SK-N-MC (cell line): ENCODE measurements at regions not wholly inside any gene's neighbourhood (a gene's known extent, or its start where the extent isn't known, plus 50 kb on each side); places are given as distances from the start of the nearest gene placed in this dataset.

ENCODE experiments used
- DNase-seq: peaks from one replicate; pipeline ENCODE4 v3.0.0-alpha.2; 2011; ENCODE audit warnings: low read depth, low spot score
- H3K27ac ChIP-seq: fragments of 200-600 bp; sonication (generic); 2 replicates; pipeline ENCODE4 v1.5.1; 2016; ENCODE audit warnings: mixed run types
- H3K36me3 ChIP-seq: fragments of 200-600 bp; sonication (generic); 2 replicates; pipeline ENCODE4 v1.6.1; 2017; ENCODE audit warnings: antibody characterized with exemption, low read length, mixed read lengths; ENCODE audit not compliant: insufficient read depth
- H3K4me3 ChIP-seq: fragments of 200-600 bp; sonication (generic); 2 replicates; pipeline ENCODE4 v1.5.1; 2016
- H3K9ac ChIP-seq: fragments of 200-600 bp; sonication (generic); 2 replicates; pipeline ENCODE4 v1.8.0; 2017; ENCODE audit warnings: mixed run types, mixed read lengths; ENCODE audit not compliant: insufficient read length
- H3K9me3 ChIP-seq: fragments of 200-600 bp; sonication (generic); 2 replicates; pipeline ENCODE4 v1.6.1; 2017; ENCODE audit warnings: low read depth, mild to moderate bottlenecking, antibody characterized with exemption, low read length, moderate library complexity, mixed read lengths
- EZH2 ChIP-seq: fragments of 200-600 bp; sonication (generic); IDR thresholded peaks from one replicate; pipeline ENCODE4 v1.6.1; 2017; ENCODE audit warnings: antibody characterized with exemption
- FOXP2 ChIP-seq: optimal IDR thresholded peaks from 2 replicates; pipeline ENCODE3; 2011; ENCODE audit warnings: mild to moderate bottlenecking, moderate library complexity; ENCODE audit not compliant: insufficient read depth; ENCODE audit errors: extremely low read length, control extremely low read depth
- POLR2AphosphoS5 ChIP-seq: IDR thresholded peaks from 2 replicates; pipeline ENCODE4 v1.6.1; 2012; ENCODE audit warnings: mild to moderate bottlenecking, low read depth, low read length, borderline replicate concordance

DNA sequence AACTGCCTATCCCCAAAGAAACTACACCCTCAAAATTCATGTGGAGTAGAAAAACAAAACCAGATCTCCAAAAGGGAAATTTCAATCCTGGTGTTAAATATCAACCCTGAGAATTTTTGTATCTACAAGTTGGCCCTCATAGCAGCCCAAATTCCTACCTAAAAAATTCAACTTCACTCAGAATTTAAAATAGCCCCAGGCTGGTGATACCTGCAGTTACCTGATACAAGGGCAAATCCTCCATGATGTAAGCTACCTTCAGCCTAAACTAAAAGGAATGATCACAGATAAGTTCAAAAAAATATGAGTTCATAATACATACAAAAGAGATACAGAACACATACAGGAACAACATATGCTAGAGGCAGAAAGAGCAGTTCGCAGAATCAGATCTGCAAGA lies 138.4 kb downstream of the HNRNPD start:
- Histone ChIP-seq H3K9ac (no peak overlapping the region), H3K9me3 (no peaks in the 10 kb centered on the region), H3K4me3 (no peak overlapping the region), H3K36me3 (no peaks in the 10 kb centered on the region), H3K27ac (no peak overlapping the region)
- TF ChIP-seq FOXP2 = no peak
- no peak for TF ChIP-seq EZH2
- no peak for TF ChIP-seq POLR2AphosphoS5
- no peak for DNase-seq

GRCh38 chr4:82232891-82233290 lies 140.9 kb downstream of the HNRNPD start:
- Histone ChIP-seq H3K9ac (no peak overlapping the region), H3K9me3 (no peaks in the 10 kb centered on the region), H3K4me3 (no peak overlapping the region), H3K36me3 (no peaks in the 10 kb centered on the region), H3K27ac (no peak overlapping the region)
- TF ChIP-seq FOXP2 (no peak), EZH2 (no peak), POLR2AphosphoS5 (no peak)
- no peak for DNase-seq

DNA sequence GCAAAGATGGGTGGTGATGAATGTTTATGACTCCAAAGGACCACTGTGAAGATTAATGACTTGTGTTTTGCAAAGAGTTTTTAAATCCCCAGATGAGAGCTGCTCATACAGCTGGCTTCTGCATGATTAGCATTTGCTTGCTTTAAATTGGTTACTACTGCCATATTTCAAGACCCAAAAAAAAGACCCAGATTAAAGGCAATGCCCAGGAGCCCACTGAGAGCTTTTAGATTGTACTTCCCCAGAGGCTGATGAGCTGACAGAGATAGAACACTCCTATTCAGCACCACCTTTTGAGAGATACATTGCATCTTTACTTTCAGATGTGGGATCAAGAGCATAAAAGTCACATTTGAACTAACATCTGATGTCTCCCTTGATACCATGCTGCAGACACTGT lies 142.0 kb downstream of the HNRNPD start:
- no peak for DNase-seq
- Histone ChIP-seq H3K36me3 (no peaks in the 10 kb centered on the region), H3K9me3 (no peaks in the 10 kb centered on the region), H3K9ac (no peak overlapping the region), H3K4me3 (no peak overlapping the region), H3K27ac (no peak overlapping the region)
- TF ChIP-seq EZH2 = no peak
- no peak for TF ChIP-seq POLR2AphosphoS5
- TF ChIP-seq FOXP2 = no peak

DNA sequence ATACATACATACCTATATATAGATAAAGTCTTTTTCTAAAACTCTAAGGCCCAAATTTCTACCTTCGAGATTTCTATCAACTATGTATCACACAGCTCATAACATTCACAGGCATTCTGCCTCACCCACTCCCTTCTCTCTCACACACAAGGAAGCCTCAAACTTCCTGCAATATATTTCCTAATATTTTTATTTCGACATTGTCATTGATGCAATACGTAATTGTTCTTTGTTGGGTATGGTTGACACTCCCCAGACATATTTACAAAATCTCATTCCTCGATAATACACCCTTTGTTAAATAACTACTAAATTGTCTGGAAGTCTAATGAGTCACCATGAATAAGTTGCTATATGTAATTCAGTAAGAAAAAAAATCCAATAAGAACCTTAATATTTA lies 143.5 kb downstream of the HNRNPD start:
- Histone ChIP-seq H3K9me3 (no peaks in the 10 kb centered on the region), H3K36me3 (no peaks in the 10 kb centered on the region), H3K4me3 (no peak overlapping the region), H3K9ac (no peak overlapping the region), H3K27ac (no peak overlapping the region)
- TF ChIP-seq FOXP2 = no peak
- no peak for TF ChIP-seq EZH2
- no peak for TF ChIP-seq POLR2AphosphoS5
- DNase-seq = no peak

- Histone ChIP-seq H3K36me3 (no peaks in the 10 kb centered on the region), H3K4me3 (no peak overlapping the region), H3K27ac (peak overlapping the region; percentile 65; the same call in 1 of the 2 replicates), H3K9ac (no peak overlapping the region), H3K9me3 (no peaks in the 10 kb centered on the region)
- DNase-seq = no peak
- no peak for TF ChIP-seq EZH2
- TF ChIP-seq POLR2AphosphoS5 = no peak
Observed at GRCh38 chr4:82225030-82225429, 148.8 kb downstream of the HNRNPD start.

DNA sequence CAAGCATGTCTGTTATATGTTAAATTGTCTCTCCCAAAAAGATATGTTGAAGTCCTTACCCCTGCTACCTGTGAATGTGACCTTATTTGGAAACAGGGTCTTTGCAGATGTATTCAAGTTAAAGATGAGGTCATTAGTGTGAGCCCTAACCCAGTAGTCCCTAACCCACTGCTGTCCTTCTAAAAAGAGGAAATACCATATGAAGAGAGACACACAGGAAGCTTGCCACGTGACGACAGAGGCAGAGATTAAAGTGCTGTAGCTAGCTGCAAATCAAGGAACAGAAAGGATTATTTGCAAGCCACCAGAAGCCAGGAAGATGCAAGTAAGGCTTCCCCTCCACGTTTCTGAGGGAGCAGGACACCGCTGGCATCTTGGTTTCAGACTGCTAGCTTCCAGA lies 150.1 kb downstream of the HNRNPD start:
- Histone ChIP-seq H3K4me3 (0 out of 2 replicates have a peak overlapping the region, but pooled peaks have one; percentile 28), H3K36me3 (no peaks in the 10 kb centered on the region), H3K9me3 (no peaks in the 10 kb centered on the region), H3K9ac (peak overlapping the region; percentile 23), H3K27ac (peak overlapping the region; percentile 55)
- no peak for DNase-seq
- TF ChIP-seq FOXP2 (no peak), EZH2 (no peak), POLR2AphosphoS5 (no peak)

GRCh38 chr4:82219346-82219745 lies 154.4 kb downstream of the HNRNPD start:
- no peak overlapping the region for H3K4me3 ChIP-seq
- H3K36me3 ChIP-seq = no peaks in the 10 kb centered on the region
- no peak for TF ChIP-seq EZH2
- TF ChIP-seq FOXP2 = no peak
- TF ChIP-seq POLR2AphosphoS5 = no peak
- DNase-seq = no peak
- H3K9ac ChIP-seq = no peak overlapping the region
- H3K9me3 ChIP-seq = no peaks in the 10 kb centered on the region
- no peak overlapping the region for H3K27ac ChIP-seq

GRCh38 chr4:82217986-82218715 lies 155.6 kb downstream of the HNRNPD start:
- Histone ChIP-seq H3K9ac (no peak overlapping the region), H3K27ac (no peak overlapping the region), H3K9me3 (no peaks in the 10 kb centered on the region), H3K36me3 (no peaks in the 10 kb centered on the region), H3K4me3 (no peak overlapping the region)
- TF ChIP-seq EZH2 = no peak
- TF ChIP-seq FOXP2 = no peak
- no peak for DNase-seq

- TF ChIP-seq EZH2 (no peak), FOXP2 (no peak), POLR2AphosphoS5 (no peak)
Observed at GRCh38 chr4:82216219-82216618, 157.6 kb downstream of the HNRNPD start.

More at GRCh38 chr4:82216219-82216618, 157.6 kb downstream of the HNRNPD start:
- no peak for DNase-seq
- no peaks in the 10 kb centered on the region for H3K9me3 ChIP-seq
- no peak overlapping the region for H3K4me3 ChIP-seq
- no peaks in the 10 kb centered on the region for H3K36me3 ChIP-seq
- no peak overlapping the region for H3K9ac ChIP-seq
- H3K27ac ChIP-seq = no peak overlapping the region
